Astrocyte of the cerebellum (primary cell): ENCODE measurements at regions not wholly inside any gene's neighbourhood (a gene's known extent, or its start where the extent isn't known, plus 50 kb on each side); places are given as distances from the start of the nearest gene placed in this dataset.

Source experiments
- DNase-seq: peaks from one replicate; pipeline ENCODE4 v3.0.0-alpha.2; 2011; ENCODE audit warnings: low read depth
- H3K4me3 ChIP-seq: 2 replicates; pipeline ENCODE4 v1.5.1; 2011; ENCODE audit warnings: mild to moderate bottlenecking, low read depth, low read length, moderate library complexity
- in situ Hi-C: cut with HindIII; loops from 2 replicates; pipeline ENCODE4 v1.10.0; 2017; ENCODE audit warnings: low sequenced_read_pairs
- TF ChIP-seq, protein P1 (sequence below): IDR thresholded peaks from 2 replicates; pipeline ENCODE4 v1.5.1; 2012; ENCODE audit warnings: low read length, low read depth, moderate library complexity, mild to moderate bottlenecking; ENCODE audit errors: missing control alignments

DNA sequence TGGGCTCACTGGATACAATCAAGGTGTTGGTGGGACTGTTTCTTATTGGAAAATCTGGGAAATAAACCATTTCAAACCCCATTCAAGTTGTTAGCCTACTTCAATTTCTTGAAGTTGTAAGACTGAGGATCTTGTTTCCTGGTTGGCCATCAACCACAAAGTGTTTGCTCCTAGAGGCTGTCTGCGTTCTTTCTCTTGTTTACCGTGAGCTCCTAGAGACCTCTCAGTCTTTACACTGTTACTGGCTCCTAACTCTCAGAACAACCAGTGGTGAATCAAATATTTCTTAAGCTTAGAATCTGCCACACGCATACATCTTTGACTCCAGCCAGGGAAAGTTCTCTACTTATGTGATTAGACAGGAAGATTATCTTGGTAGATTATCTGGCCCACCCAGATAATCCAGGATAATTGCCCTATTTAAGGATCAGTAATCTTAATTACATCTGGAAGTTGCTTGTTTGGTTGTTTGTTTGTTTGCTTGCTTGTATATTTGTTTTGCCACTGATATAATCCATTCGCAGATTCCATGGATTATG, 798.7 kb downstream of the IPMK start:
- H3K4me3 ChIP-seq = no peak overlapping the region
- TF ChIP-seq, protein P1, sequence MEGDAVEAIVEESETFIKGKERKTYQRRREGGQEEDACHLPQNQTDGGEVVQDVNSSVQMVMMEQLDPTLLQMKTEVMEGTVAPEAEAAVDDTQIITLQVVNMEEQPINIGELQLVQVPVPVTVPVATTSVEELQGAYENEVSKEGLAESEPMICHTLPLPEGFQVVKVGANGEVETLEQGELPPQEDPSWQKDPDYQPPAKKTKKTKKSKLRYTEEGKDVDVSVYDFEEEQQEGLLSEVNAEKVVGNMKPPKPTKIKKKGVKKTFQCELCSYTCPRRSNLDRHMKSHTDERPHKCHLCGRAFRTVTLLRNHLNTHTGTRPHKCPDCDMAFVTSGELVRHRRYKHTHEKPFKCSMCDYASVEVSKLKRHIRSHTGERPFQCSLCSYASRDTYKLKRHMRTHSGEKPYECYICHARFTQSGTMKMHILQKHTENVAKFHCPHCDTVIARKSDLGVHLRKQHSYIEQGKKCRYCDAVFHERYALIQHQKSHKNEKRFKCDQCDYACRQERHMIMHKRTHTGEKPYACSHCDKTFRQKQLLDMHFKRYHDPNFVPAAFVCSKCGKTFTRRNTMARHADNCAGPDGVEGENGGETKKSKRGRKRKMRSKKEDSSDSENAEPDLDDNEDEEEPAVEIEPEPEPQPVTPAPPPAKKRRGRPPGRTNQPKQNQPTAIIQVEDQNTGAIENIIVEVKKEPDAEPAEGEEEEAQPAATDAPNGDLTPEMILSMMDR = no peak
- DNase-seq = no peak
- in situ Hi-C loops = no loop called here

DNA sequence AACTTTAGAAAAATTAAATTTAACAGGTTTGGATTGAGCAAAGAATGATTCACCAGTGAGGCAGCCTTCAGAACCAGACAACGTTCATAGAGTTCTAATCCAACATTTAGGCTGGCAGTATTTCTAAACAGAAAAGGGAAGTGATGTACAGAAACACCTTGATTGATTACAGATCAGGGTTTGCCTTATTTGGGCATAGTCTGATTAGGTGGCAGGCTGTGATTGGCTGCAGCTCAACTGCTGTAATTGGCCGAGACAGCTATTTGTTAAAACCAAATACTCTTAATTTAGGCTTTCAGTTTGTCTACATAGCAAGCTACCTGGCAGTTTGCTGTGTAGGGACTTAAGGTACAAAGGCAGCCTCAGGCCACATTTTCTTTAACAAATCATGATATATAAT, 802.5 kb downstream of the IPMK start:
- H3K4me3 ChIP-seq = no peak overlapping the region
- DNase-seq = no peak
- TF ChIP-seq, protein P1 = no peak
- in situ Hi-C loops = no loop called here

DNA sequence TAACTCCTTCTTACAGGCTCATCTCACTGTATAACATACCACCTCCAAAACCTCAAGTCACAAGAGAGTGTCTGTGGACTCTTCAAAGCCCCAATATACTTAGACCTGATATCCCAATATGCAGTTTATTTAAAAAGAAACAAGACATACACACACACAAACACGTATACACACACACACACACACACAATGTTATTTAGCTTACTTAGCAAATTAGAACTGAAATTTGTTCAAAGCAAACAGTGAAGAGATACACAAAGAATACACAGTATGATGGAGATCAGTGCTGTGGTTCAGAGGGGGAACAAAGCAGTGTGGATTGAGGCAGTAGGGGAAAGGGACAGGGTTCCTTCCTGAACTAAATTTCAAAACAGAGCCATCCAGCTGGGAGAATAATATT, 807.2 kb downstream of the IPMK start:
- no peak overlapping the region for H3K4me3 ChIP-seq
- TF ChIP-seq, protein P1 = no peak
- in situ Hi-C loops = no loop called here
- DNase-seq = no peak

DNA sequence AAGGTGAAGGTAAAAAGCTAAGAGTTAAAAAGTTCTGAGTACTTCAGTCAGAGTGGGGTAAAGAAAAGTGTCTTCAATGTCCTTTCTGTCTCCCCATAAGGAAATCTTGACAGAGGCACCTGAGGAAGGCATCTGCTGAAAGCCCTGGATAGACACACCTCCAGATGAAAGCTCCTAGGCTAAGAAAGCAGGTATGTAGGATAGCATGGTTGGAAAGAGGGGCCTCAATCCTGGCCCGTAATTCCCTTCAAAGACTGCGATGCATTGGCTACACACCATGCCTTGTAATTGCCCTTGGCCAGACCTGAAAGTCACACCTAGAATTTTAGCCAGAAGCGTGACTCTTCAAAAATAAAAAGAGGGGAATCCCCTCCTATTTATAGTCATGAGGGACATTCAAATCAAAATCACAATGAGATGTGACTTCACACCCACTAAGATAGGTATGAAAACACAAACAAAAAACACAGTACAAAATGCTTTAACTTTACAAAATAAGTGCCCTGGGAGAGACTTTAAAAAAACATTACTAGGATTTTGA, 809.7 kb downstream of the IPMK start:
- in situ Hi-C loops = no loop called here
- DNase-seq = no peak
- TF ChIP-seq, protein P1 = no peak
- no peak overlapping the region for H3K4me3 ChIP-seq

DNA sequence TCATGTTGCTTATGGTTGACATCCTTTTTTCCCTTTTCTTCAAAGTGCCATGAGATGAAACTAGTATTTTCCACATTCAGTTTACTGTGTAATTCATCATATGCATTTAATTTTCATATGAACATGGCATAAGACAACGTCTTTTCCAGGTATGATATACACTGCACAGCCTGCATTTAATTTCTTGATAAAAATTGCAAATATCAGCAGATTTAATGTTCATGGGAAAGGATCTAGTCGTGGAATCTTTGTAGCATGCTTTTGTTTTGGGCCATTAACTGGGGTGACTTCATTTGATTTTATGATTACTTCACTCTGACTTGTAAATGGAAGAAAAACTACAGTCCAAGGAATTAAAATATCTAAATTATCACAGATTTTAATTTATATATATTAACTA, 837.3 kb downstream of the IPMK start:
- in situ Hi-C loops = no loop called here
- DNase-seq = no peak
- TF ChIP-seq, protein P1 = no peak
- H3K4me3 ChIP-seq = no peak overlapping the region

DNA sequence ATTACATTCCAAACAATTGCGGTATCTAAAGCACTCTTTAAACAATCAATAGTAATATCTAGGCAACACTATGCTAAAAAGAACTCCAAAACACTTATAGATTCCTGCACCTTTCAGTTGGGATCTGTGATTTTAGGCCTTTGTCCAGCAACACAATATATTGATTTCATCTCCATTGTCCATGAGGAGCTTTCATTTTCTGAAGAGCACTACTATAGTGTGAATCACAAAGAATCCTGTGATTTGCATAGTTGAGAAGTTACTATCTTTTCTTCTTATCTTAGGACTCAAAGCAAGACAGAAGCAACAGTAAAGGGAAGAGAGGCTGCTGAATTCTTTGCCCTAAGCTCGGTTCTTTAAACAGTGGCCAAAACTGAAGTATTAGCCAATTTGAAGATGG, 846.8 kb downstream of the IPMK start:
- in situ Hi-C loops = no loop called here
- no peak for DNase-seq
- no peak overlapping the region for H3K4me3 ChIP-seq
- TF ChIP-seq, protein P1 = no peak

DNA sequence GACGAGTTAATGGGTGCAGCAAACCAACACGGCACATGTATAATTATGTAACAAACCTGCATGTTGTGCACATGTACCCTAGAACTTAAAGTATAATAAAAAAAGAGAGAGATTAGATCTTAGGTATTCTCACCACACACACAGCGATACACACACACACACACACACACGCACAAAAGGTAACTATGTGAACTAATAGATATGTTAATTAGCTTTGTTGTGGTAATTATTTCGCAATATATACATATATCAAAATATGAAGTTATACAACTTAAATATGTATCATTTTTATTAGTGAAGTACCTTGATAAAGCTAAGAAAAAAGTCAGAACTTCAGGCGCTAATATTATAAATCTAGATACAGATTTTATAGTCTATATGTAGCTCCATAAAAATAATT, 849.2 kb downstream of the IPMK start:
- TF ChIP-seq, protein P1 = no peak
- H3K4me3 ChIP-seq = no peak overlapping the region
- in situ Hi-C loops = no loop called here
- DNase-seq = no peak
